RWPE1 (cell line): ENCODE measurements at regions not wholly inside any gene's neighbourhood (a gene's known extent, or its start where the extent isn't known, plus 50 kb on each side); places are given as distances from the start of the nearest gene placed in this dataset.

Experiments used
- CTCF ChIA-PET: fragments of 350-600 bp; sonication (Branson Sonifier 250); formaldehyde crosslinking; extraction: SDS; loops from one replicate; lab custom pipeline; 2021; lab: Yijun Ruan, JAX
- POLR2A ChIA-PET: fragments of 400-600 bp; formaldehyde crosslinking; extraction: SDS; loops from one replicate; lab custom pipeline; 2020; ENCODE audit warnings: antibody characterized with exemption; ENCODE audit not compliant: low non-redundant PET; lab: Yijun Ruan, JAX
- DNase-seq: peaks from one replicate; pipeline ENCODE4 v3.0.0; 2012; ENCODE audit warnings: low spot score
- H3K27ac ChIP-seq: fragments of 450-650 bp; 2 replicates; pipeline ENCODE4 v1.5.1; 2017
- TF ChIP-seq, protein P1 (sequence below): fragments of 450-650 bp; conservative IDR thresholded peaks from 2 replicates; pipeline ENCODE4 v1.5.1; 2017; ENCODE audit warnings: low read depth, mild to moderate bottlenecking

DNA sequence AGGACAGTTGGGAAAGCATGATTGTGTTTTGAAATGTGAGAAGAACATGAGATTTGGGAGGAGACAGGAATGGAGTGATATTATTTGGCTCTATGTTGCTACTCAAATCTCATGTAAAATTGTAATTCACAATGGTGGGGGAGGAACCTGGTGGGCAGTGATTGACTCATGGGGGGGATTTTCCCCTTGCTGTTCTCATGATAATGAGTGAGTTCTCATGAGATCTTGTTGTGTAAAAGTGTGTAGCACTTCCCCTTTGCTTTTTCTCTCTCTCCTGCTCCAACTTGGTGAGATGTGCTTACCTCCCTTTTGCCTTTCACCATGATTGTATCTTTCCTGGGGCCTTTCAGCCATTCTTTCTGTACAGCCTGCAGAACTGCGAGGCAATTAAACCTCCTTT is 1261.0 kb upstream of the ATXN8OS start:
- ChIA-PET POLR2A (no interaction called here), CTCF (no interaction called here)
- DNase-seq: no peak
- H3K27ac ChIP-seq: no peak overlapping the region
- TF ChIP-seq, protein P1, sequence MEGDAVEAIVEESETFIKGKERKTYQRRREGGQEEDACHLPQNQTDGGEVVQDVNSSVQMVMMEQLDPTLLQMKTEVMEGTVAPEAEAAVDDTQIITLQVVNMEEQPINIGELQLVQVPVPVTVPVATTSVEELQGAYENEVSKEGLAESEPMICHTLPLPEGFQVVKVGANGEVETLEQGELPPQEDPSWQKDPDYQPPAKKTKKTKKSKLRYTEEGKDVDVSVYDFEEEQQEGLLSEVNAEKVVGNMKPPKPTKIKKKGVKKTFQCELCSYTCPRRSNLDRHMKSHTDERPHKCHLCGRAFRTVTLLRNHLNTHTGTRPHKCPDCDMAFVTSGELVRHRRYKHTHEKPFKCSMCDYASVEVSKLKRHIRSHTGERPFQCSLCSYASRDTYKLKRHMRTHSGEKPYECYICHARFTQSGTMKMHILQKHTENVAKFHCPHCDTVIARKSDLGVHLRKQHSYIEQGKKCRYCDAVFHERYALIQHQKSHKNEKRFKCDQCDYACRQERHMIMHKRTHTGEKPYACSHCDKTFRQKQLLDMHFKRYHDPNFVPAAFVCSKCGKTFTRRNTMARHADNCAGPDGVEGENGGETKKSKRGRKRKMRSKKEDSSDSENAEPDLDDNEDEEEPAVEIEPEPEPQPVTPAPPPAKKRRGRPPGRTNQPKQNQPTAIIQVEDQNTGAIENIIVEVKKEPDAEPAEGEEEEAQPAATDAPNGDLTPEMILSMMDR: no peak

DNA sequence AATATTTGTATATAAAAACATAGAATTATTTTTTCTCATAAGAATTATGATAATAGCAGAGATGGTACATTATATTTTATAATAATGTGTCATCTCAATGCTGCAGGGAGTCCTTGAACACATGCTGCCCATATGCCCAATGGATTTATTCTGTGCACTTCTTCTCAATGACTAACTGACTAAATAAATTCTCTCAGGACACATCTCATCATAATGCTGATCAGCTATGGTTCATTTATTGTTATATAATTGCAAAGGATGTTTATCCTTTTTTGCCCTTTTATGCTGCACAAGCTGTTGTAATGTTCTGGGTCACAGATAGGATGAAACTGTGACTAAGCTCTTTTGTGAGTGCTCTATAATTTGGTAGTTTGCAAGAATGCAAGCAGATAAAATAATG is 1273.3 kb upstream of the ATXN8OS start:
- CTCF ChIA-PET: no interaction called here
- TF ChIP-seq, protein P1: no peak
- POLR2A ChIA-PET: no interaction called here
- H3K27ac ChIP-seq: no peak overlapping the region
- no peak for DNase-seq

DNA sequence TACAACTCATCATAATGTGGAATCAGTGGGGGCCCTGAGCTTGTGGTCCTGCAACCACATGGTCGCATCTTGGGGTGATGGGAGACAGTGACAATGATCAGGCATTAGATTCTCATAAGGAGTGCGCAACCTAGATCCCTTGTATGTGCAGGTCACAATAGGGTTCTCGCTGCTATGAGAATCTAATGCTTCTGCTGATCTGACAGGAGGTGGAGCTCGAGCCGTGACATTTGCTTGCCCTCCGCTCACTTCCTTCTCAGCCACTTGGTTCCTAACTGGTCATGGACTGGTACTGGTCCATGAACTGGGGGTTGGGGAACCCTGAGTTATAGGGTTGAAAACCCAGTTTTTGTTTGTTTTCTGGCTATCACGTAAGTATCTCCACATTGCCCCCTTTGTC is 1290.9 kb upstream of the ATXN8OS start:
- DNase-seq: no peak
- H3K27ac ChIP-seq: no peak overlapping the region
- ChIA-PET POLR2A (no interaction called here), CTCF (no interaction called here)
- TF ChIP-seq, protein P1: no peak

DNA sequence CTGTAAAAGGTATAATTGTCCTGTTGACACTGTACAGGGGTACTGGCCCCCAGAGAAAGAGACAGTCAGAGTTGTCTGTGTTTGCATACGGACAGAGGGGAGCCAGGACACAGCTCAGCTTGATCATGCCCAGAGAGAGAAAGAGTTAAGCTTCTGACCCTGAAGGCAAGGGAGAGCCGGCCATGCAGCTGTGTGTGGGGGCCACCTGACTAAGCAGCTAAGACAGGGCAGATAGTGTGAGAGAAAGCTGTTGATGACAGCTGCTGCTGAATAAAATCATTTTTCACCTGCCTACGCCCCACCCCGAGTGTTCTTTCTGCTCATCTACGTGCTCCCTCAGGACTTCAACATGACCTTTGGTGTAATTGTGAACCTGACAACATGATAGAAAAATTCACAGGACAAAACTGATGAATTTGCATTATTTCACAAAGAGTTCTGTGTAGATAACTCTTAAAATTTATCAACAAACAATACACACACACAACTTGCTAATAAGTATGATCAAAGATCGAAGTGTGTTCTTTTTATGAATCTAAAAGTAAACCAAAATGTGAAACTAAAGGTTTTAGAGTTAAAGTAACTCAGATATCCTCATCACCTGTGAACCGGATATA is 1294.3 kb upstream of the ATXN8OS start:
- ChIA-PET CTCF (no interaction called here), POLR2A (no interaction called here)
- TF ChIP-seq, protein P1: no peak
- no peak overlapping the region for H3K27ac ChIP-seq
- DNase-seq: no peak

DNA sequence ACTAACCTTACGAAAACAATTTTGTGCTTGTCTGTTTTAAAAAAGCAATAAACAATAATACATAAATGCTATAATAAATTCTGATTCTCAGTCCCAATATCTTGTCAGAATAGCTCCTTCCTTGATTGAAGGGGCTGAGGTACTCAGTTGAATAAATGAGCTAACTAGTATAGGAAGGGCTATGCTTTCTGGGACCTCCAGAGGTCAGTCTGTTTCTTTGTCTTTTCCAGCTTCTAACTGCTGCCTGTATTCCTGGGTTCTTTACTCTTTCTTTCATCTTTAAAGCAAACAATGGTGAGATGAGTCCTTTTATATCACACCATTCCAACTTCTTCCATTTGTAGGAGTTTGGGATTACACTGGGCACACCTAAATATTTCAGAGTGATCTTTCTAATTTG is 1297.0 kb upstream of the ATXN8OS start:
- TF ChIP-seq, protein P1: peak; percentile 27; the same call in 1 of the 2 replicates
- POLR2A ChIA-PET: no interaction called here
- DNase-seq: no peak
- H3K27ac ChIP-seq: no peak overlapping the region
- CTCF ChIA-PET: no interaction called here

DNA sequence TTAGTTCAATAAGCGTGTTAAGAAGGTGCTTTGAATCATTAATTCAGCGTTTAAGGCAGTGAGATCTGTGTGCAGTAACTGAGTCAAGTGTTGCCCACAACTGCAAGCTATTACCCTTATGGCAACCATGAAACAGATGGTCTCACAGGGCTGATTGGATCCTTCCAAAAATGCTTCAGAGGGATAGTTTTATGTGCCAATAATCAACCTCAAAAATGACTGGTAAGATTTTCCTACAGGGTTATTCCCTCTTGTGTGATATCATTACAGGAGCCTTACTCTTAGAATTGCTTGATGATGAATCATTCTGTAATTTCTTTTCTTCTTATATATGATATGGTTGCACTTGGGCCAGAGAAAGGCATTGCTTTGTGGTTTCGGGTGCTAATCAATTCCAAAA is 1299.2 kb upstream of the ATXN8OS start:
- CTCF ChIA-PET: no interaction called here
- DNase-seq: no peak
- POLR2A ChIA-PET: no interaction called here
- TF ChIP-seq, protein P1: no peak
- no peak overlapping the region for H3K27ac ChIP-seq
